ENCODE measurements at regions not wholly inside any gene's neighbourhood (a gene's known extent, or its start where the extent isn't known, plus 50 kb on each side); places are given as distances from the start of the nearest gene placed in this dataset.
A peak's percentile ranks its signal among the peaks of the same experiment; 100 is the strongest.
"Not testable (repeated sequence)": the region's sequence is repeated elsewhere in the genome, so short reads cannot be mapped to it uniquely, and the experiment has no call there.

GRCh38 chr6:142016666-142017065, 116.1 kb upstream of the GJE1 start:
- H3K4me1 Mint-ChIP-seq (ENCODE audit: insufficient read depth, unreplicated experiment), result peaks cover 27% of the 10 kb centered on the region
- H3K4me3 Mint-ChIP-seq (ENCODE audit: unreplicated experiment); POLR2A ChIA-PET; H3K27me3 Mint-ChIP-seq (ENCODE audit: insufficient read depth, unreplicated experiment); intact Hi-C loops (cut with micrococcal nuclease); H3K27ac Mint-ChIP-seq (ENCODE audit: low read depth, unreplicated experiment); CTCF ChIA-PET; H3K9me3 Mint-ChIP-seq (ENCODE audit: unreplicated experiment); H3K36me3 Mint-ChIP-seq (ENCODE audit: insufficient read depth, unreplicated experiment); DNase-seq (ENCODE audit: unreplicated experiment); BruUV-seq (replicated peaks): not testable (repeated sequence)

- POLR2A ChIA-PET; DNase-seq (ENCODE audit: unreplicated experiment); CTCF ChIA-PET; H3K27me3 Mint-ChIP-seq (ENCODE audit: insufficient read depth, unreplicated experiment); intact Hi-C loops (cut with micrococcal nuclease); H3K36me3 Mint-ChIP-seq (ENCODE audit: insufficient read depth, unreplicated experiment); BruUV-seq (replicated peaks); H3K4me3 Mint-ChIP-seq (ENCODE audit: unreplicated experiment); H3K9me3 Mint-ChIP-seq (ENCODE audit: unreplicated experiment): not testable (repeated sequence)
- Mint-ChIP-seq H3K27ac (ENCODE audit: low read depth, unreplicated experiment) (peak overlapping the region; percentile 52), H3K4me1 (ENCODE audit: insufficient read depth, unreplicated experiment) (peaks cover 33% of the 10 kb centered on the region)
Measured at GRCh38 chr6:142015463-142015862, 117.3 kb upstream of the GJE1 start.

- no peaks in the 10 kb centered on the region for H3K9me3 Mint-ChIP-seq (ENCODE audit: unreplicated experiment)
- ChIA-PET CTCF (interaction anchor here (0.6 kb wide), 1 partner anchor 10 kb away, joined by 3 read pairs; no protein-coding TSS in a partner anchor), POLR2A (interaction anchor here (1.2 kb wide), 1 partner anchor 23 kb away, joined by 3 read pairs; no protein-coding TSS in a partner anchor)
- no TSS peak for BruUV-seq (replicated peaks)
- H3K4me1 Mint-ChIP-seq (ENCODE audit: insufficient read depth, unreplicated experiment), result peaks cover 33% of the 10 kb centered on the region
- no peaks in the 10 kb centered on the region for H3K36me3 Mint-ChIP-seq (ENCODE audit: insufficient read depth, unreplicated experiment)
- peak overlapping the region; percentile 15 for H3K4me3 Mint-ChIP-seq (ENCODE audit: unreplicated experiment)
- H3K27ac Mint-ChIP-seq (ENCODE audit: low read depth, unreplicated experiment), result peak overlapping the region; percentile 52
- DNase-seq (ENCODE audit: unreplicated experiment), result no peak
- intact Hi-C loops (cut with micrococcal nuclease), result no loop called here
- TF ChIP-seq CTCF (IDR thresholded peaks at IDR 0.05; ENCODE audit: unreplicated experiment), result no peak
- no peaks in the 10 kb centered on the region for H3K27me3 Mint-ChIP-seq (ENCODE audit: insufficient read depth, unreplicated experiment)
Measured at GRCh38 chr6:142015011-142015410, 117.7 kb upstream of the GJE1 start.

- Mint-ChIP-seq H3K4me3 (ENCODE audit: unreplicated experiment) (peak overlapping the region; percentile 15), H3K27ac (ENCODE audit: low read depth, unreplicated experiment) (peak overlapping the region; percentile 52), H3K9me3 (ENCODE audit: unreplicated experiment) (no peaks in the 10 kb centered on the region), H3K4me1 (ENCODE audit: insufficient read depth, unreplicated experiment) (peaks cover 33% of the 10 kb centered on the region), H3K36me3 (ENCODE audit: insufficient read depth, unreplicated experiment) (no peaks in the 10 kb centered on the region), H3K27me3 (ENCODE audit: insufficient read depth, unreplicated experiment) (no peaks in the 10 kb centered on the region)
- intact Hi-C loops (cut with micrococcal nuclease), result no loop called here
- TF ChIP-seq CTCF (IDR thresholded peaks at IDR 0.05; ENCODE audit: unreplicated experiment), result no peak
- CTCF ChIA-PET, result interaction anchor here (0.6 kb wide), 1 partner anchor 10 kb away, joined by 3 read pairs; no protein-coding TSS in a partner anchor
- POLR2A ChIA-PET, result interaction anchor here (1.2 kb wide), 1 partner anchor 24 kb away, joined by 3 read pairs; no protein-coding TSS in a partner anchor
- BruUV-seq (replicated peaks), result no TSS peak
- DNase-seq (ENCODE audit: unreplicated experiment), result peak; percentile 83
Measured at GRCh38 chr6:142014515-142014914, 118.2 kb upstream of the GJE1 start.

- peak; percentile 10 for DNase-seq (ENCODE audit: unreplicated experiment)
- Mint-ChIP-seq H3K4me3 (ENCODE audit: unreplicated experiment) (peak overlapping the region; percentile 5), H3K36me3 (ENCODE audit: insufficient read depth, unreplicated experiment) (no peaks in the 10 kb centered on the region), H3K27me3 (ENCODE audit: insufficient read depth, unreplicated experiment) (no peaks in the 10 kb centered on the region), H3K27ac (ENCODE audit: low read depth, unreplicated experiment) (peak overlapping the region; percentile 52), H3K4me1 (ENCODE audit: insufficient read depth, unreplicated experiment) (peaks cover 37% of the 10 kb centered on the region), H3K9me3 (ENCODE audit: unreplicated experiment) (no peaks in the 10 kb centered on the region)
- ChIA-PET CTCF (no interaction called here), POLR2A (interaction anchor here (1.2 kb wide), 1 partner anchor 24 kb away, joined by 3 read pairs; no protein-coding TSS in a partner anchor)
- TF ChIP-seq CTCF (IDR thresholded peaks at IDR 0.05; ENCODE audit: unreplicated experiment), result no peak
- BruUV-seq (replicated peaks), result no TSS peak
- intact Hi-C loops (cut with micrococcal nuclease), result no loop called here
Measured at GRCh38 chr6:142013875-142014495, 118.7 kb upstream of the GJE1 start.

Measured in MCF 10A (cell line).